Subcutaneous abdominal adipose tissue (tissue), 5 donors: ENCODE measurements at regions not wholly inside any gene's neighbourhood (a gene's known extent, or its start where the extent isn't known, plus 50 kb on each side); places are given as distances from the start of the nearest gene placed in this dataset.

ENCODE experiments used
- H3K27ac ChIP-seq: one replicate; pipeline ENCODE4 v1.7.0; 2013; ENCODE audit warnings: low read depth, mild to moderate bottlenecking, inconsistent platforms, low read length, moderate library complexity
- H3K27me3 ChIP-seq, 5 donors: one replicate each; pipeline ENCODE4 v1.7.0; 2013; ENCODE audit warnings: low read length in 5 of 5, inconsistent platforms in 1 of 5; ENCODE audit not compliant: control insufficient read depth in 5 of 5, insufficient read depth in 4 of 5
- H3K36me3 ChIP-seq, 5 donors: one replicate each; pipeline ENCODE4 v1.7.0; 2013; ENCODE audit warnings: low read length in 5 of 5; ENCODE audit not compliant: control insufficient read depth in 5 of 5, insufficient read depth in 5 of 5
- H3K4me1 ChIP-seq, 5 donors: one replicate each; pipeline ENCODE4 v1.7.0; 2013; ENCODE audit warnings: low read length in 5 of 5, mild to moderate bottlenecking in 3 of 5, moderate library complexity in 1 of 5; ENCODE audit not compliant: control insufficient read depth in 5 of 5, insufficient read depth in 5 of 5
- H3K4me3 ChIP-seq, 5 donors: one replicate each; pipeline ENCODE4 v1.7.0; 2013; ENCODE audit warnings: low read length in 5 of 5, low read depth in 1 of 5
- H3K9ac ChIP-seq, 5 donors: one replicate each; pipeline ENCODE4 v1.7.0; 2013; ENCODE audit warnings: low read length in 5 of 5, mild to moderate bottlenecking in 4 of 5, moderate library complexity in 3 of 5
- H3K9me3 ChIP-seq, 5 donors: one replicate each; pipeline ENCODE4 v1.7.0; 2013; ENCODE audit warnings: low read length in 5 of 5; ENCODE audit not compliant: control insufficient read depth in 5 of 5
- donor health status: healthy.
- donor health status: healthy.
- donor health status: healthy.
- donor health status: healthy.
- donor health status: healthy.

DNA sequence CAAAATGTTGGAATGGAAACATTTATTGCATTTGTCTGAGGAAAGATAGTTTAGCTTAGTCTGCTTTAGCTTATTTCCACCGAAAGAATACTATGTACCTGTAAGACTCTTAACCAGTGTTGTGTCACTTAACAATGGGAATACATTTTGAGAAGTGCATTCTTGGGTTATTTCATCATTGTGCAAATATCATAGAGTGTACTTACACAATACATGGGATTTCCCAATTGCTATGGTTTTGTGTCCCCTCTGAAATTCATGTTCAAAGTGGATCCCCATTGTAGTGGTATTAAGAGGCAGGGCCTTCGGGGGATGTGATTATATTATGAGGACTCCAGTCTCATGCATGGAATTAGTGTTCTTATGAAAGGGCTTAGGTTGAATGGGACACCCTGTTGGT is 249.4 kb upstream of the UBE2E3 start:
- H3K9ac ChIP-seq, result no peak overlapping the region
- no peaks in the 10 kb centered on the region for H3K4me1 ChIP-seq
- H3K9me3 ChIP-seq, result no peaks in the 10 kb centered on the region
- no peaks in the 10 kb centered on the region for H3K27me3 ChIP-seq
- no peaks in the 10 kb centered on the region for H3K36me3 ChIP-seq
- no peak overlapping the region for H3K27ac ChIP-seq
- no peak overlapping the region for H3K4me3 ChIP-seq

DNA sequence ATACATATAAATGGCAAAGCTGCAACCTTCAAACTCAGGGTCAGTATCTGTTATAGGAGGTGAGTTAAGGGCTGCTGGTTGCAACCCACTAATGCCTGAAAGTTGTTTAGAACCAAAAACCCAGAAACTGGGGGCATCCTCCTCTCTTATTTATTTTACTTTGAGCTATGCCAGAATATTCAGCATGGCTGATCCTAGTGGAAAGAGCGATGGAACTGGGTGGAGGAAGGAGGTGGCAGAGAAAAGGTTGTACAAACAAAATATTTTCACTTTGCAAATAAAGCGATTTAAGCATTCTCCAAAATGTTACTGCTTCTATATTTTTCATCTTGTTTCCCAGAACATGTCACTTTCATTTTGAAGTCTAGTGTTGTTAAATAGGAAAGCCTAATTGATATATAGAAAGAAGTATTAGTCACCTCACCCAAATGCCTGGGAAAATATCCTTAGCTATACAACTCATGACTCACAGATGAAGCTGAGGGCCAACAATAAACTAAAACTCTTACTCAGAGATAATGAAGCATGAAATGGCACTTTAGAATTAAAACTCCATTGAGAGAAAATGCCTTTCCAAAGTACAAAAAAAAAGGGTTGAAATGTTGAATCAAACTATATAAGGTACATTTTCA is 251.4 kb upstream of the UBE2E3 start:
- H3K27me3 ChIP-seq, result no peaks in the 10 kb centered on the region
- no peaks in the 10 kb centered on the region for H3K4me1 ChIP-seq
- no peak overlapping the region for H3K9ac ChIP-seq
- no peak overlapping the region for H3K4me3 ChIP-seq
- no peak overlapping the region for H3K27ac ChIP-seq
- H3K36me3 ChIP-seq, result no peaks in the 10 kb centered on the region
- no peaks in the 10 kb centered on the region for H3K9me3 ChIP-seq

DNA sequence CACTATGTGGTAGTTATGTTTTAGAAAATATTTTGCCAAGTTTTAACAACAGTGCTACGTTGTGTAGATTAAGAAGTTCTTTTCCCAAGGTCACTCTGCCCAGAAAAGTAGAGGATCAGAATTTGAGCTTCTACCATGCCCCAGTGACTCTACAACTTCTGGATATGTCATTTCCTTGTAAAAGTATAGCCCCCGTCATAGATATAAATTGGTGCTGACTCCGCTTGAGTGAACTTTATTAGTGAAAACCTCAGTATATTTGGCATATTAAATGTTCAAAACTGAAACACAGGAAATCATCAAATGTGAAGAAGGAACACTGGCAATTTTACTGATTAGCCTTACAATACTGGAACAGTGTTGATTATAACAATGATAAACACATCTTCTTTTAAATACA is 256.7 kb upstream of the UBE2E3 start:
- Histone ChIP-seq H3K27me3 (no peaks in the 10 kb centered on the region), H3K27ac (no peak overlapping the region), H3K9ac (no peak overlapping the region), H3K4me3 (no peak overlapping the region), H3K4me1 (peaks cover 0 to 10% (median 7%) of the 10 kb centered on the region in 5 donors), H3K36me3 (no peaks in the 10 kb centered on the region), H3K9me3 (no peaks in the 10 kb centered on the region)

DNA sequence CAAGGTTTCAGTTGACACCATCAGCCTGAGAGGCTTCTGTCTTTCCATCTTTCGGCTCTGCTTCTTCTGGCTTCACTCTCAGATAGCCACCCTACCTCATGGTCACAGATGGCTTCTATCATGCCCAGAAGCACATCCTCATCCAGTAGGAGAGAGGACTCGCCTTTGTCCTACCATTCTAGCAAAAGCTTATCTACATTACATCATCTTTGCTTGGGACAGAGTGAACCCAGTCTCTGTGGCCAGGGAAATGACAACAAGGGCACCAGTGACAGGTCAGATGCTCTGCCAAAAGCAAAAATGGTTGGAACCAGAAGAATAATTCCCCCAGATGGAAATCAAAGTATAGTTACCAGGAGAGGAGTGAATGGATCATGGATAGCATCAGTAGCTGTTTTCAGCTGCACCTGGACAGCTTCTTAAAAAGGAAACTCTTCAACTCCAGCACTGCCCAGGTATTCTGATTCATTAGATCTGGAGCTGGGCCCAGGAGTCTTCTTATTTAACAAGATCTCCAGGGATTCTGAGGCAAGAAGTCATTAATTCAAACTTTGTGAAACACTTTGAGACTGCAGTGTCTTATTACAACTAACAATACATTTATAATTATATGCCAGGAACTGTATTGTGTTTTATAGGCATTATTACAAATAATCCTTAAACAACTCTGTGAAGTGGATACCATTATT is 257.7 kb upstream of the UBE2E3 start:
- no peak overlapping the region for H3K9ac ChIP-seq
- H3K27me3 ChIP-seq, result no peaks in the 10 kb centered on the region
- H3K4me3 ChIP-seq, result no peak overlapping the region
- H3K9me3 ChIP-seq, result no peaks in the 10 kb centered on the region
- H3K36me3 ChIP-seq, result no peaks in the 10 kb centered on the region
- peaks cover 0 to 10% (median 7%) of the 10 kb centered on the region in 5 donors for H3K4me1 ChIP-seq
- no peak overlapping the region for H3K27ac ChIP-seq

DNA sequence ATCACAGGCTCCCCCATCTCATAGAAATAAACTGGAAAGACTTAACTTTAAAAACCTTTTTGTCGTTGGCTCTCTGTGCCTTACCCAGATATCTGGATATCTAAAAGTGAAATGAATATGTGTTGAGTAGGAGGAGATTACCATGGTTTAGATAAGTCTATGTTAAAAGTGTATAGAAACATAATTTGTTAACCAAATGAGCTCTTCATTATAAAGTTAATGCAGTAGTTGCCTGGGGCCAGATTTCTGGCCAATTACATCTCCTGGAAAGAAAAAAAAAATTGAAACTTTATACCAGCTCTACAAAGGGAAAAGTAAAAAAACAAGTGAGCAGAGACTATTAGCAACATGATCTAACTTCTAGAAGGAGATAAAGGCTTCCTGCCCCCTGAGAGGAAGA is 259.6 kb upstream of the UBE2E3 start:
- Histone ChIP-seq H3K36me3 (no peaks in the 10 kb centered on the region), H3K27ac (no peak overlapping the region), H3K9me3 (no peaks in the 10 kb centered on the region), H3K27me3 (no peaks in the 10 kb centered on the region), H3K9ac (no peak overlapping the region), H3K4me3 (no peak overlapping the region), H3K4me1 (peaks cover 0 to 10% (median 7%) of the 10 kb centered on the region in 5 donors)

DNA sequence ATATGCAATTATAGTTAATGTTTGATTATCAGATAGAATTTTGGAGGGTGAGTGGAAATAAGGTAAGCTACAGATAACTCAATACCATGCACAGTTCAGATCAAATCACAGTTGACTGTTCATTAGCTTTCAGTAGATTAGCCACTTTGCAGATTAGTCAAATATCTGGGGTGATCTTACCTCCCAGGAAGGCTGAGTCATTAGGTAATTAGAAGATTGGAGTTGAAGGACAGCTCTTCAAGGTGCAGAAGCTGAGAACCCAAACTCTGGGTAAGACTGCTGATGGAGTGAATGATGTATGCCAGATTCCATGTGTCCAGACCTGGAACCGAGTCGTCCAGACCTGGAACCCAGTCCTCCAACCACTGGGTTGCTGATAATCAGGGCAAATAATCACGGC is 262.8 kb upstream of the UBE2E3 start:
- no peaks in the 10 kb centered on the region for H3K27me3 ChIP-seq
- no peak overlapping the region for H3K4me3 ChIP-seq
- no peak overlapping the region for H3K27ac ChIP-seq
- H3K9me3 ChIP-seq, result no peaks in the 10 kb centered on the region
- peaks cover 0 to 4% (median 3%) of the 10 kb centered on the region in 5 donors for H3K4me1 ChIP-seq
- no peak overlapping the region for H3K9ac ChIP-seq
- no peaks in the 10 kb centered on the region for H3K36me3 ChIP-seq

- H3K4me3 ChIP-seq, result no peak overlapping the region
- H3K4me1 ChIP-seq, result no peaks in the 10 kb centered on the region
- no peaks in the 10 kb centered on the region for H3K27me3 ChIP-seq
- no peak overlapping the region for H3K27ac ChIP-seq
- H3K9me3 ChIP-seq, result no peaks in the 10 kb centered on the region
- H3K36me3 ChIP-seq, result no peaks in the 10 kb centered on the region
- H3K9ac ChIP-seq, result no peak overlapping the region
These were observed 263.9 kb upstream of the UBE2E3 start for GRCh38 chr2:180716186-180717180.

- H3K9me3 ChIP-seq, result no peaks in the 10 kb centered on the region
- no peak overlapping the region for H3K27ac ChIP-seq
- no peaks in the 10 kb centered on the region for H3K27me3 ChIP-seq
- H3K9ac ChIP-seq, result no peak overlapping the region
- no peaks in the 10 kb centered on the region for H3K36me3 ChIP-seq
- H3K4me1 ChIP-seq, result no peaks in the 10 kb centered on the region
- no peak overlapping the region for H3K4me3 ChIP-seq
These were observed 265.4 kb upstream of the UBE2E3 start for GRCh38 chr2:180715044-180715443.

GRCh38 chr2:180709392-180710145 is 270.8 kb upstream of the UBE2E3 start:
- Histone ChIP-seq H3K27me3 (no peaks in the 10 kb centered on the region), H3K9me3 (no peaks in the 10 kb centered on the region), H3K9ac (no peak overlapping the region), H3K4me3 (no peak overlapping the region), H3K36me3 (no peaks in the 10 kb centered on the region), H3K27ac (no peak overlapping the region), H3K4me1 (no peaks in the 10 kb centered on the region)
